GM23338 (cell line): ENCODE measurements at regions not wholly inside any gene's neighbourhood (a gene's known extent, or its start where the extent isn't known, plus 50 kb on each side); places are given as distances from the start of the nearest gene placed in this dataset.

Source experiments
- ATAC-seq: fragments of 200-7000 bp; cut with Tn5 transposase; 3 replicates; pipeline ENCODE4 v1.9.1; 2020
- DNase-seq: peaks from one replicate; pipeline ENCODE4 v3.0.0-alpha.2; 2015; ENCODE audit warnings: low spot score
- H2AFZ ChIP-seq: fragments of 200-600 bp; sonication (generic); 2 replicates; pipeline ENCODE4 v1.8.0; 2016; ENCODE audit warnings: antibody characterized with exemption, mild to moderate bottlenecking, moderate library complexity
- H3F3A ChIP-seq: fragments of 200-600 bp; sonication (generic); replicated peaks from 2 replicates; pipeline ENCODE4 v1.8.0; 2017; ENCODE audit warnings: antibody characterized with exemption, mixed run types, low read depth
- H3K27ac ChIP-seq: fragments of 200-600 bp; sonication (generic); 2 replicates; pipeline ENCODE4 v1.6.1; 2016; ENCODE audit warnings: low read depth
- H3K27me3 ChIP-seq: fragments of 200-600 bp; sonication (generic); 2 replicates; pipeline ENCODE4 v1.8.0; 2016; ENCODE audit warnings: mild to moderate bottlenecking, mixed run types, moderate library complexity; ENCODE audit not compliant: insufficient read depth
- H3K36me3 ChIP-seq: fragments of 200-600 bp; sonication (generic); 2 replicates; pipeline ENCODE4 v1.8.0; 2016; ENCODE audit warnings: mild to moderate bottlenecking; ENCODE audit not compliant: insufficient read depth
- H3K4me1 ChIP-seq: fragments of 200-600 bp; sonication (generic); 2 replicates; pipeline ENCODE4 v1.8.0; 2016; ENCODE audit warnings: mild to moderate bottlenecking, moderate library complexity; ENCODE audit not compliant: insufficient read depth
- H3K4me2 ChIP-seq: fragments of 200-600 bp; sonication (generic); 2 replicates; pipeline ENCODE4 v1.7.1; 2017; ENCODE audit warnings: mixed run types
- H3K4me3 ChIP-seq: fragments of 200-600 bp; sonication (generic); 2 replicates; pipeline ENCODE4 v1.6.1; 2016; ENCODE audit warnings: mixed run types
- H3K79me2 ChIP-seq: fragments of 200-600 bp; sonication (generic); replicated peaks from 2 replicates; pipeline ENCODE4 v1.8.0; 2017; ENCODE audit warnings: mild to moderate bottlenecking; ENCODE audit not compliant: insufficient read depth
- H3K9me2 ChIP-seq: fragments of 200-600 bp; sonication (generic); 2 replicates; pipeline ENCODE4 v1.8.0; 2017; ENCODE audit not compliant: insufficient read depth
- H4K20me1 ChIP-seq: fragments of 200-600 bp; sonication (generic); replicated peaks from 2 replicates; pipeline ENCODE4 v1.8.0; 2017; ENCODE audit warnings: mild to moderate bottlenecking; ENCODE audit not compliant: insufficient read depth
- H3K27ac Mint-ChIP-seq: 2 replicates; pipeline ENCODE4 v1.8.0; 2020; ENCODE audit warnings: inconsistent platforms, mild to moderate bottlenecking, moderate library complexity, mixed read lengths
- H3K27me3 Mint-ChIP-seq: 3 replicates; pipeline ENCODE4 v1.8.0; 2022; ENCODE audit warnings: low read depth, mild to moderate bottlenecking, moderate library complexity, mixed read lengths, inconsistent platforms; ENCODE audit not compliant: insufficient read depth, poor library complexity
- H3K36me3 Mint-ChIP-seq: 3 replicates; pipeline ENCODE4 v1.8.0; 2021; ENCODE audit warnings: low read depth, mild to moderate bottlenecking, inconsistent platforms, moderate library complexity, mixed read lengths
- H3K4me1 Mint-ChIP-seq: 3 replicates; pipeline ENCODE4 v1.8.0; 2020; ENCODE audit warnings: mild to moderate bottlenecking, inconsistent platforms, mixed read lengths
- H3K4me3 Mint-ChIP-seq: 3 replicates; pipeline ENCODE4 v1.8.0; 2021; ENCODE audit warnings: moderate library complexity, mild to moderate bottlenecking, inconsistent platforms, mixed read lengths
- H3K9me3 Mint-ChIP-seq: 3 replicates; pipeline ENCODE4 v1.8.0; 2020; ENCODE audit warnings: moderate library complexity, mild to moderate bottlenecking, inconsistent platforms, mixed read lengths
- CREB1 ChIP-seq: fragments of 250-450 bp; sonication (Bioruptor Pico); IDR thresholded peaks from 2 replicates; pipeline ENCODE4 v1.5.0; 2020; ENCODE audit warnings: low read depth, mild to moderate bottlenecking, moderate library complexity
- EZH2 ChIP-seq: fragments of 200-600 bp; sonication (generic); IDR thresholded peaks from one replicate; pipeline ENCODE4 v1.8.0; 2017; ENCODE audit warnings: antibody characterized with exemption, mild to moderate bottlenecking, low read depth; ENCODE audit not compliant: unreplicated experiment
- EZH2phosphoT487 ChIP-seq: fragments of 200-600 bp; sonication (generic); IDR thresholded peaks from one replicate; pipeline ENCODE4 v1.8.1; 2018; ENCODE audit warnings: antibody characterized with exemption; ENCODE audit not compliant: unreplicated experiment
- NANOG ChIP-seq: IDR thresholded peaks from 2 replicates; pipeline ENCODE4 v1.6.1; 2016; ENCODE audit warnings: antibody characterized with exemption, borderline replicate concordance
- STAT1 ChIP-seq: IDR thresholded peaks from one replicate; pipeline ENCODE4 v1.6.1; 2016; ENCODE audit warnings: antibody characterized with exemption; ENCODE audit not compliant: unreplicated experiment
- ZNF114 ChIP-seq: fragments of 250-450 bp; sonication (Bioruptor Pico); IDR thresholded peaks from 2 replicates; pipeline ENCODE4 v1.5.0; 2020; ENCODE audit warnings: mild to moderate bottlenecking, moderate library complexity
- ZNF331 ChIP-seq: fragments of 250-450 bp; sonication (Bioruptor Pico); IDR thresholded peaks from 2 replicates; pipeline ENCODE4 v1.5.0; 2020; ENCODE audit warnings: low read depth, mild to moderate bottlenecking, moderate library complexity
- TF ChIP-seq, protein P1 (sequence below): IDR thresholded peaks from 2 replicates; pipeline ENCODE4 v1.6.1; 2016; ENCODE audit warnings: antibody characterized with exemption
- TF ChIP-seq, protein P2 (sequence below): fragments of 250-450 bp; sonication (Bioruptor Pico); IDR thresholded peaks from 2 replicates; pipeline ENCODE4 v1.5.0; 2020; ENCODE audit warnings: mild to moderate bottlenecking, moderate library complexity

DNA sequence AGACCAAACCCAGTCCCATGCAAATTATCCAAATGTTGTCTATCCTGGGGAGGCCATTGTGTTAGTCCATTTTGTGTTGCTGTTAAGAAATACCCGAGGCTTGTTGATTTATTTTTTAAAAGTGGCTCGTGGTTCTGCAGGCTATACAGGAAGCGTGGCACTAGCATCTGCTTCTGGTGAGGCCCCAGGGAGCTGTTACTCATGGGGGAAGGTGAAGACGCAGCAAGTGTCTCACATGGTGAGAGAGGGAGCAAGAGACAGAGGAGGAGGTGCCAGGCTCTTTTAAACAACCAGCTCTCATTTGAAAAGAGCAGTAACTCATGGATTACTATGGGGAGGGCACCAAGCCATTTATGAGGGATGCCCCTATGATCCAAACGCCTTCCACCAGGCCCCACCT is 80.3 kb upstream of the ARL4C start:
- no peaks in the 10 kb centered on the region for H4K20me1 ChIP-seq
- Mint-ChIP-seq H3K9me3 (peaks cover 3% of the 10 kb centered on the region; the same call in 1 of the 3 replicates), H3K4me1 (peaks cover 22% of the 10 kb centered on the region), H3K36me3 (peaks cover 4% of the 10 kb centered on the region; the same call in 2 of the 3 replicates), H3K27ac (no peak overlapping the region), H3K27me3 (peaks cover 5% of the 10 kb centered on the region), H3K4me3 (no peak overlapping the region)
- 0 out of 2 replicates have a peak, but pooled peaks cover 6% of the 10 kb centered on the region for H3K9me2 ChIP-seq
- no peak for DNase-seq
- H3K4me2 ChIP-seq: no peak overlapping the region
- no peak overlapping the region for H3K27ac ChIP-seq
- H3K27me3 ChIP-seq: no peaks in the 10 kb centered on the region
- H3K36me3 ChIP-seq: no peaks in the 10 kb centered on the region
- H3K4me3 ChIP-seq: no peak overlapping the region
- H3F3A ChIP-seq: no peaks in the 10 kb centered on the region
- TF ChIP-seq, protein P1, sequence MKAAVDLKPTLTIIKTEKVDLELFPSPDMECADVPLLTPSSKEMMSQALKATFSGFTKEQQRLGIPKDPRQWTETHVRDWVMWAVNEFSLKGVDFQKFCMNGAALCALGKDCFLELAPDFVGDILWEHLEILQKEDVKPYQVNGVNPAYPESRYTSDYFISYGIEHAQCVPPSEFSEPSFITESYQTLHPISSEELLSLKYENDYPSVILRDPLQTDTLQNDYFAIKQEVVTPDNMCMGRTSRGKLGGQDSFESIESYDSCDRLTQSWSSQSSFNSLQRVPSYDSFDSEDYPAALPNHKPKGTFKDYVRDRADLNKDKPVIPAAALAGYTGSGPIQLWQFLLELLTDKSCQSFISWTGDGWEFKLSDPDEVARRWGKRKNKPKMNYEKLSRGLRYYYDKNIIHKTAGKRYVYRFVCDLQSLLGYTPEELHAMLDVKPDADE: no peak
- TF ChIP-seq ZNF331 (CRISPR knock-in tag) (no peak), NANOG (no peak), EZH2 (no peak)
- peaks cover 26% of the 10 kb centered on the region for H3K4me1 ChIP-seq
- no peak for ATAC-seq
- H3K79me2 ChIP-seq: no peaks in the 10 kb centered on the region
- 0 out of 2 replicates have a peak overlapping the region, but pooled peaks have one; percentile 18 for H2AFZ ChIP-seq

DNA sequence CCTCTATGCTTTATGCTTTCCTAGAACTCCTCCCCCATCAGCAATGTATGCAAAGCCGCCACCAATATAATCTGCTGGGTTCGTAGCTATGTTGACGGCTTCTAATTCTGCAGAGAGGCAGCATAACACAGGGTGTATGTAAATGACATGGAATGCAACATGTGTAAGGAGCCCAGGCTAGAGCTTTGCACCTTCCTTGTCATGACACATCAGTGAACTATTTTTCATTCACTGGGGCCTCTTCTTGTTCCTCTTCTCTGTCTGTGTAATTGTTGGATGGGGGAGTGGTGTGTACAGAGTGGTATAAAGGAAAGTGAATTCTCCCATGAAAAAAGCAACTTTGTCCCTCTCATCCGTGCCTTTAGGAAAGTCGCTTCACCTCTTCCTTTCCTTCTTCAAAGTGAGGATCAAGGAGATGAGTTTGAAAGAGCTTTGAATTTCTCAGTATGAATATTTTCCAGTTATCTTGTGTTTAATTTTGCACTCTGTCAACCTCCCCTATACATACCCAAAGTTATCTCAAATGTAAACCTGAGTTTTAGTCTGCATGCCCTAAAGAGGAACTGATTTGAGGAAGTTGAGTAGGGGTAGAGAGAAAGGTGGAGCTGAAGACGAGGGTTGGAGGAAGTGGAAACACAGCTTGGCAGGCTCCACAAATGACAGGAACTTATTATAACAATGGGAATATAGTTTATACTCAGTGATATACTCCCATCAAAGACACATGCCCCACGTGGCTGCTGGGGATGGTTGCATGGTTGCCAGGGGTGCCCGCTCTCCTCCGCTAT is 74.9 kb upstream of the ARL4C start:
- Mint-ChIP-seq H3K36me3 (peaks cover 4% of the 10 kb centered on the region; the same call in 2 of the 3 replicates), H3K9me3 (peaks cover 3% of the 10 kb centered on the region; the same call in 1 of the 3 replicates), H3K4me3 (no peak overlapping the region), H3K27me3 (peaks cover 5% of the 10 kb centered on the region), H3K4me1 (peaks cover 2% of the 10 kb centered on the region; the same call in 2 of the 3 replicates), H3K27ac (no peak overlapping the region)
- DNase-seq (no peak), ATAC-seq (no peak)
- no peaks in the 10 kb centered on the region for H3K36me3 ChIP-seq
- H3K79me2 ChIP-seq: no peaks in the 10 kb centered on the region
- peaks cover 1% of the 10 kb centered on the region; the same call in 1 of the 2 replicates for H3K4me1 ChIP-seq
- no peaks in the 10 kb centered on the region for H4K20me1 ChIP-seq
- no peaks in the 10 kb centered on the region for H3K27me3 ChIP-seq
- peak overlapping the region; percentile 28; the same call in 1 of the 2 replicates for H2AFZ ChIP-seq
- H3K27ac ChIP-seq: no peak overlapping the region
- no peaks in the 10 kb centered on the region for H3F3A ChIP-seq
- no peak overlapping the region for H3K4me2 ChIP-seq
- no peak overlapping the region for H3K4me3 ChIP-seq
- 0 out of 2 replicates have a peak, but pooled peaks cover 13% of the 10 kb centered on the region for H3K9me2 ChIP-seq
- TF ChIP-seq CREB1 (CRISPR knock-in tag) (no peak), ZNF331 (CRISPR knock-in tag) (no peak), EZH2phosphoT487 (no peak), EZH2 (no peak), ZNF114 (CRISPR knock-in tag) (no peak), NANOG (no peak), STAT1 (no peak)
- TF ChIP-seq, protein P1: no peak
- TF ChIP-seq, protein P2, sequence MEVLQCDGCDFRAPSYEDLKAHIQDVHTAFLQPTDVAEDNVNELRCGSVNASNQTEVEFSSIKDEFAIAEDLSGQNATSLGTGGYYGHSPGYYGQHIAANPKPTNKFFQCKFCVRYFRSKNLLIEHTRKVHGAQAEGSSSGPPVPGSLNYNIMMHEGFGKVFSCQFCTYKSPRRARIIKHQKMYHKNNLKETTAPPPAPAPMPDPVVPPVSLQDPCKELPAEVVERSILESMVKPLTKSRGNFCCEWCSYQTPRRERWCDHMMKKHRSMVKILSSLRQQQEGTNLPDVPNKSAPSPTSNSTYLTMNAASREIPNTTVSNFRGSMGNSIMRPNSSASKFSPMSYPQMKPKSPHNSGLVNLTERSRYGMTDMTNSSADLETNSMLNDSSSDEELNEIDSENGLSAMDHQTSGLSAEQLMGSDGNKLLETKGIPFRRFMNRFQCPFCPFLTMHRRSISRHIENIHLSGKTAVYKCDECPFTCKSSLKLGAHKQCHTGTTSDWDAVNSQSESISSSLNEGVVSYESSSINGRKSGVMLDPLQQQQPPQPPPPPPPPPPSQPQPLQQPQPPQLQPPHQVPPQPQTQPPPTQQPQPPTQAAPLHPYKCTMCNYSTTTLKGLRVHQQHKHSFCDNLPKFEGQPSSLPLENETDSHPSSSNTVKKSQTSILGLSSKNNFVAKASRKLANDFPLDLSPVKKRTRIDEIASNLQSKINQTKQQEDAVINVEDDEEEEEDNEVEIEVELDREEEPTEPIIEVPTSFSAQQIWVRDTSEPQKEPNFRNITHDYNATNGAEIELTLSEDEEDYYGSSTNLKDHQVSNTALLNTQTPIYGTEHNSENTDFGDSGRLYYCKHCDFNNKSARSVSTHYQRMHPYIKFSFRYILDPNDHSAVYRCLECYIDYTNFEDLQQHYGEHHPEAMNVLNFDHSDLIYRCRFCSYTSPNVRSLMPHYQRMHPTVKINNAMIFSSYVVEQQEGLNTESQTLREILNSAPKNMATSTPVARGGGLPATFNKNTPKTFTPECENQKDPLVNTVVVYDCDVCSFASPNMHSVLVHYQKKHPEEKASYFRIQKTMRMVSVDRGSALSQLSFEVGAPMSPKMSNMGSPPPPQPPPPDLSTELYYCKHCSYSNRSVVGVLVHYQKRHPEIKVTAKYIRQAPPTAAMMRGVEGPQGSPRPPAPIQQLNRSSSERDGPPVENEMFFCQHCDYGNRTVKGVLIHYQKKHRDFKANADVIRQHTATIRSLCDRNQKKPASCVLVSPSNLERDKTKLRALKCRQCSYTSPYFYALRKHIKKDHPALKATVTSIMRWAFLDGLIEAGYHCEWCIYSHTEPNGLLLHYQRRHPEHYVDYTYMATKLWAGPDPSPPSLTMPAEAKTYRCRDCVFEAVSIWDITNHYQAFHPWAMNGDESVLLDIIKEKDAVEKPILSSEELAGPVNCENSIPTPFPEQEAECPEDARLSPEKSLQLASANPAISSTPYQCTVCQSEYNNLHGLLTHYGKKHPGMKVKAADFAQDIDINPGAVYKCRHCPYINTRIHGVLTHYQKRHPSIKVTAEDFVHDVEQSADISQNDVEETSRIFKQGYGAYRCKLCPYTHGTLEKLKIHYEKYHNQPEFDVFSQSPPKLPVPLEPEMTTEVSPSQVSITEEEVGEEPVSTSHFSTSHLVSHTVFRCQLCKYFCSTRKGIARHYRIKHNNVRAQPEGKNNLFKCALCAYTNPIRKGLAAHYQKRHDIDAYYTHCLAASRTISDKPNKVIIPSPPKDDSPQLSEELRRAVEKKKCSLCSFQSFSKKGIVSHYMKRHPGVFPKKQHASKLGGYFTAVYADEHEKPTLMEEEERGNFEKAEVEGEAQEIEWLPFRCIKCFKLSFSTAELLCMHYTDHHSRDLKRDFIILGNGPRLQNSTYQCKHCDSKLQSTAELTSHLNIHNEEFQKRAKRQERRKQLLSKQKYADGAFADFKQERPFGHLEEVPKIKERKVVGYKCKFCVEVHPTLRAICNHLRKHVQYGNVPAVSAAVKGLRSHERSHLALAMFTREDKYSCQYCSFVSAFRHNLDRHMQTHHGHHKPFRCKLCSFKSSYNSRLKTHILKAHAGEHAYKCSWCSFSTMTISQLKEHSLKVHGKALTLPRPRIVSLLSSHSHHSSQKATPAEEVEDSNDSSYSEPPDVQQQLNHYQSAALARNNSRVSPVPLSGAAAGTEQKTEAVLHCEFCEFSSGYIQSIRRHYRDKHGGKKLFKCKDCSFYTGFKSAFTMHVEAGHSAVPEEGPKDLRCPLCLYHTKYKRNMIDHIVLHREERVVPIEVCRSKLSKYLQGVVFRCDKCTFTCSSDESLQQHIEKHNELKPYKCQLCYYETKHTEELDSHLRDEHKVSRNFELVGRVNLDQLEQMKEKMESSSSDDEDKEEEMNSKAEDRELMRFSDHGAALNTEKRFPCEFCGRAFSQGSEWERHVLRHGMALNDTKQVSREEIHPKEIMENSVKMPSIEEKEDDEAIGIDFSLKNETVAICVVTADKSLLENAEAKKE: no peak
